B cell (primary cell): ENCODE measurements at regions not wholly inside any gene's neighbourhood (a gene's known extent, or its start where the extent isn't known, plus 50 kb on each side); places are given as distances from the start of the nearest gene placed in this dataset.

ENCODE experiments used
- ATAC-seq: fragments of 200-7000 bp; cut with Tn5 transposase; one replicate; pipeline ENCODE4 v1.10.0; 2021; ENCODE audit warnings: low read depth, mild to moderate bottlenecking, moderate number of reproducible peaks, moderate library complexity
- CTCF ChIA-PET: fragments of 350-600 bp; sonication (Branson Sonifier 250); formaldehyde crosslinking; loops from one replicate; lab custom pipeline; 2021; ENCODE audit warnings: antibody characterized with exemption, inconsistent platforms; lab: Charles Lee
- POLR2A ChIA-PET: fragments of 350-600 bp; sonication (Branson Sonifier 250); formaldehyde crosslinking; loops from one replicate; lab custom pipeline; 2021; ENCODE audit warnings: antibody characterized with exemption; lab: Charles Lee
- DNase-seq: peaks from one replicate; pipeline ENCODE4 v3.0.0; 2013
- H2AFZ ChIP-seq: 2 replicates; pipeline ENCODE4 v1.6.1; 2012; ENCODE audit warnings: mild to moderate bottlenecking, low read depth, low read length; ENCODE audit not compliant: insufficient read depth, poor library complexity, severe bottlenecking
- H3K27ac ChIP-seq, 2 donors: 1 replicate in 1 of 2; 2 replicates in 1 of 2; pipeline ENCODE4 v1.5.1; 2012 to 2013; ENCODE audit warnings: low read length in 2 of 2, mild to moderate bottlenecking in 2 of 2, moderate library complexity in 1 of 2
- H3K27me3 ChIP-seq, 4 experiments: fragments of 200-600 bp in 1 of 4; sonication (generic) in 1 of 4; replicated peaks in 1 of 4; 1 replicate in 2 of 4; 2 replicates in 2 of 4; pipeline versions ENCODE4 v1.6.1 to v1.7.0; 2013 to 2016; ENCODE audit warnings: low read length in 3 of 4, mild to moderate bottlenecking in 2 of 4, mixed read lengths in 1 of 4, moderate library complexity in 1 of 4; ENCODE audit not compliant: insufficient read depth in 4 of 4, control insufficient read depth in 3 of 4; ENCODE audit errors: control extremely low read depth in 1 of 4
- H3K36me3 ChIP-seq, 2 experiments: replicated peaks in 1 of 2; 1 replicate in 1 of 2; 2 replicates in 1 of 2; pipeline versions ENCODE4 v1.6.1 to v1.7.1; 2013; ENCODE audit warnings: low read length in 1 of 2; ENCODE audit not compliant: insufficient read depth in 2 of 2, control insufficient read depth in 1 of 2; ENCODE audit errors: control extremely low read depth in 1 of 2, extremely low read depth in 1 of 2
- H3K4me1 ChIP-seq, 2 donors: fragments of 200-600 bp in 1 of 2; sonication (generic) in 1 of 2; 1 replicate in 1 of 2; 2 replicates in 1 of 2; pipeline versions ENCODE4 v1.5.1 to v1.6.1; 2013 to 2017; ENCODE audit warnings: low read length in 2 of 2; ENCODE audit not compliant: control insufficient read depth in 2 of 2, insufficient read depth in 2 of 2
- H3K4me2 ChIP-seq: replicated peaks from 2 replicates; pipeline ENCODE3; 2012; ENCODE audit warnings: mild to moderate bottlenecking, low read depth, low read length; ENCODE audit not compliant: poor library complexity, severe bottlenecking
- H3K4me3 ChIP-seq, 5 experiments: fragments of 200-600 bp in 1 of 5; sonication (generic) in 1 of 5; 1 replicate in 3 of 5; 2 replicates in 2 of 5; pipeline versions ENCODE4 v1.5.1 to v1.7.0; 2011 to 2016; ENCODE audit warnings: low read length in 4 of 5, mild to moderate bottlenecking in 4 of 5, low read depth in 2 of 5, control low read depth in 1 of 5, moderate library complexity in 1 of 5; ENCODE audit not compliant: insufficient read depth in 1 of 5; ENCODE audit errors: control extremely low read depth in 1 of 5, extremely low read depth in 1 of 5
- H3K79me2 ChIP-seq: fragments of 200-600 bp; sonication (generic); one replicate; pipeline ENCODE4 v1.6.0; 2016; ENCODE audit warnings: low read length; ENCODE audit not compliant: control insufficient read depth, insufficient read depth
- H3K9ac ChIP-seq: fragments of 200-600 bp; sonication (generic); 2 replicates; pipeline ENCODE4 v1.6.1; 2017; ENCODE audit warnings: mild to moderate bottlenecking, low read length, moderate library complexity
- H3K9me3 ChIP-seq, 3 donors: one replicate each; pipeline versions ENCODE4 v1.6.1 to v1.7.1; 2013; ENCODE audit warnings: low read length in 2 of 3; ENCODE audit not compliant: control insufficient read depth in 2 of 3, insufficient read depth in 1 of 3; ENCODE audit errors: control extremely low read depth in 1 of 3
- H4K20me1 ChIP-seq: 2 replicates; pipeline ENCODE4 v1.6.0; 2012; ENCODE audit warnings: mild to moderate bottlenecking, low read length; ENCODE audit not compliant: insufficient read depth, control insufficient read depth, poor library complexity, severe bottlenecking
- H3K27ac Mint-ChIP-seq: one replicate; pipeline ENCODE4 v1.8.0; 2021; ENCODE audit warnings: mixed read lengths
- H3K27me3 Mint-ChIP-seq: one replicate; pipeline ENCODE4 v1.8.0; 2021; ENCODE audit warnings: mixed read lengths
- H3K4me1 Mint-ChIP-seq: one replicate; pipeline ENCODE4 v1.8.0; 2021; ENCODE audit warnings: mixed read lengths
- H3K4me3 Mint-ChIP-seq: one replicate; pipeline ENCODE4 v1.8.0; 2021; ENCODE audit warnings: mixed read lengths
- H3K9me3 Mint-ChIP-seq: one replicate; pipeline ENCODE4 v1.8.0; 2022; ENCODE audit warnings: mixed read lengths; ENCODE audit not compliant: insufficient read depth
- CTCF ChIP-seq: fragments of 200-600 bp; IDR thresholded peaks from one replicate; pipeline ENCODE4 v1.8.0; 2022; ENCODE audit warnings: antibody characterized with exemption, mild to moderate bottlenecking
- EZH2 ChIP-seq: IDR thresholded peaks from 2 replicates; pipeline ENCODE4 v1.6.1; 2012; ENCODE audit warnings: borderline replicate concordance, low read depth, mild to moderate bottlenecking, moderate library complexity, low read length; ENCODE audit not compliant: insufficient read depth, poor library complexity, severe bottlenecking
- WGBS: methylation state at CpG from one replicate; pipeline ENCODE4 v1.1.5; 2013; ENCODE audit warnings: missing lambda C conversion rate; ENCODE audit not compliant: insufficient coverage; 5-methylcytosine and 5-hydroxymethylcytosine counted together
- intact Hi-C: fragments of 100-400 bp; cut with micrococcal nuclease; formaldehyde crosslinking; loops from one replicate; pipeline ENCODE4 v1.10.0; 2022

DNA sequence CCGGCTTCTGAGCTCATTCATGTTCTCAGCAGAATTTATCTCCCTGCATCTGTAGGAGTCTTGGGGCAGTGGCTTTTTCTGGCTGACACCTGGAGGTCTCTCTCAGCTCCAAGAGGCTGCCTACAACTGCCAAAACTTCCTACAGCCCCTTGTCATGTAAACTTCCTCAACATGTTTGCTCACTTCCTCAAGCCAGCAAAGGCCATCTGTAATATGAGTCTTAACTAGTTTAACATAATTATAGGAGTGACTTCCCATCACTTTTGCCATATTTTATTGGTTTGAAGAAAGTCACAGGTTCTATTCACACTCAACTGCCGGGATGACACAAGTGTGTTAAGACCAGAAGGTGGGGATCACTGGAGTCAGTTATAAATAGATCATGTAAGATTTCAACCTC lies 194.0 kb downstream of the VRK1 start:
- H3K79me2 ChIP-seq: no peaks in the 10 kb centered on the region
- no peaks in the 10 kb centered on the region for H3K27me3 ChIP-seq
- ATAC-seq (no peak), DNase-seq (no peak)
- H3K9me3 ChIP-seq: peaks cover 0 to 6% (median 4%) of the 10 kb centered on the region in 3 donors
- CTCF ChIA-PET: no interaction called here
- H2AFZ ChIP-seq: no peak overlapping the region
- H3K4me3 ChIP-seq: no peak overlapping the region
- no peaks in the 10 kb centered on the region for H3K36me3 ChIP-seq
- TF ChIP-seq CTCF: no peak
- no peak for TF ChIP-seq EZH2
- H3K9me3 Mint-ChIP-seq: peaks cover 5% of the 10 kb centered on the region
- intact Hi-C loops: no loop called here
- H3K4me2 ChIP-seq: no peak overlapping the region
- POLR2A ChIA-PET: no interaction called here
- H3K4me3 Mint-ChIP-seq: no peak overlapping the region
- no peaks in the 10 kb centered on the region for H4K20me1 ChIP-seq
- no CpG with 5 or more reads among the region's 2 CpGs for WGBS
- H3K9ac ChIP-seq: no peak overlapping the region
- H3K4me1 Mint-ChIP-seq: peaks cover 39% of the 10 kb centered on the region
- H3K4me1 ChIP-seq: peaks cover 22 to 23% of the 10 kb centered on the region in 2 donors
- H3K27me3 Mint-ChIP-seq: peaks cover 5% of the 10 kb centered on the region
- no peak overlapping the region for H3K27ac Mint-ChIP-seq
- H3K27ac ChIP-seq: no peak overlapping the region

- H3K4me3 Mint-ChIP-seq: no peak overlapping the region
- no peaks in the 10 kb centered on the region for H3K27me3 ChIP-seq
- H3K4me2 ChIP-seq: no peak overlapping the region
- intact Hi-C loops: no loop called here
- H3K27me3 Mint-ChIP-seq: peaks cover 5% of the 10 kb centered on the region
- H3K27ac Mint-ChIP-seq: no peak overlapping the region
- WGBS: 93% methylated on average over 6 of the region's 6 CpGs
- H3K36me3 ChIP-seq: no peaks in the 10 kb centered on the region
- POLR2A ChIA-PET: no interaction called here
- no peaks in the 10 kb centered on the region for H3K79me2 ChIP-seq
- no peak for ATAC-seq
- peaks cover 9% of the 10 kb centered on the region for H3K4me1 Mint-ChIP-seq
- peaks cover 0 to 10% (median 5%) of the 10 kb centered on the region in 3 donors for H3K9me3 ChIP-seq
- no peak overlapping the region for H3K27ac ChIP-seq
- TF ChIP-seq EZH2 (no peak), CTCF (no peak)
- H2AFZ ChIP-seq: no peak overlapping the region
- DNase-seq: no peak
- H3K9me3 Mint-ChIP-seq: peaks cover 5% of the 10 kb centered on the region
- H4K20me1 ChIP-seq: no peaks in the 10 kb centered on the region
- CTCF ChIA-PET: no interaction called here
- no peak overlapping the region for H3K9ac ChIP-seq
- peaks cover 3% of the 10 kb centered on the region in 2 donors for H3K4me1 ChIP-seq
- no peak overlapping the region for H3K4me3 ChIP-seq
Measured at GRCh38 chr14:96994999-96995398, 197.8 kb downstream of the VRK1 start.
